Transverse colon (tissue), 4 donors: ENCODE measurements at regions not wholly inside any gene's neighbourhood (a gene's known extent, or its start where the extent isn't known, plus 50 kb on each side); places are given as distances from the start of the nearest gene placed in this dataset.

Experiments
- DNase-seq: peaks from one replicate; pipeline ENCODE4 v3.0.0-alpha.2; 2019
- H3K27ac ChIP-seq, 4 donors: fragments of 200-600 bp; sonication (generic); 2 replicates each; pipeline ENCODE4 v1.5.1; 2016 to 2018; ENCODE audit warnings: inconsistent platforms in 4 of 4
- H3K27me3 ChIP-seq: fragments of 200-600 bp; sonication (generic); 2 replicates; pipeline ENCODE4 v1.5.1; 2017; ENCODE audit warnings: inconsistent platforms
- H3K36me3 ChIP-seq, 4 donors: fragments of 200-600 bp; sonication (generic); 2 replicates each; pipeline ENCODE4 v1.5.1; 2017 to 2019; ENCODE audit warnings: inconsistent platforms in 4 of 4
- H3K4me1 ChIP-seq, 4 donors: fragments of 200-600 bp; sonication (generic); 2 replicates each; pipeline ENCODE4 v1.5.1; 2017 to 2020; ENCODE audit warnings: inconsistent platforms in 4 of 4
- H3K4me3 ChIP-seq, 4 donors: fragments of 200-600 bp; sonication (generic); 1 replicate in 1 of 4; 2 replicates in 3 of 4; pipeline versions ENCODE4 v1.5.1 to v1.6.1; 2017 to 2019; ENCODE audit warnings: inconsistent platforms in 4 of 4
- H3K9me3 ChIP-seq, 2 donors: fragments of 200-600 bp; sonication (generic); 2 replicates each; pipeline ENCODE4 v1.5.1; 2017 to 2019; ENCODE audit warnings: inconsistent platforms in 2 of 2
- CTCF ChIP-seq, 5 experiments: fragments of 200-600 bp in 3 of 5; fragments of 450-650 bp in 2 of 5; sonication (generic) in 3 of 5; IDR thresholded peaks; 1 replicate in 2 of 5; 2 replicates in 3 of 5; pipeline ENCODE4 v1.5.1; 2016 to 2017; ENCODE audit warnings: antibody characterized with exemption in 5 of 5, inconsistent platforms in 3 of 5, mild to moderate bottlenecking in 2 of 5, moderate library complexity in 1 of 5
- EP300 ChIP-seq: sonication (generic); formaldehyde crosslinking; IDR thresholded peaks from one replicate; pipeline ENCODE4 v1.6.1; 2017; ENCODE audit warnings: antibody characterized with exemption, low read depth
- POLR2A ChIP-seq: fragments of 450-650 bp; IDR thresholded peaks from one replicate; pipeline ENCODE4 v1.6.1; 2016; ENCODE audit warnings: antibody characterized with exemption, mild to moderate bottlenecking, moderate library complexity
- POLR2AphosphoS5 ChIP-seq, 3 donors: sonication (generic); formaldehyde crosslinking; IDR thresholded peaks; one replicate each; pipeline ENCODE4 v1.6.1; 2016; ENCODE audit warnings: antibody characterized with exemption in 3 of 3
- WGBS, 2 donors: methylation state at CpG; one replicate each; pipeline ENCODE4 v1.1.5; 2018; ENCODE audit warnings: low coverage in 1 of 2; 5-methylcytosine and 5-hydroxymethylcytosine counted together
- in situ Hi-C, 4 donors: fragments of 200-750 bp; cut with MboI; loops; one replicate each; pipeline versions ENCODE4 v1.15.0 to v1.15.1; 2017; ENCODE audit warnings: low sequenced_read_pairs in 3 of 4, low pct_ligation_motif_present in 1 of 4, low pct_unique_long_range_greater_than_20kb in 1 of 4
- intact Hi-C: fragments of 100-400 bp; cut with DNase I; formaldehyde crosslinking; loops from one replicate; pipeline ENCODE4 v1.15.1; 2023; ENCODE audit warnings: low total_unique reads

GRCh38 chr13:34555988-34556387 lies 386.1 kb upstream of the NBEA start:
- H3K9me3 ChIP-seq, result no peaks in the 10 kb centered on the region
- H3K27ac ChIP-seq, result no peak overlapping the region
- WGBS, 2 donors, result 78 to 84% methylated on average over 3 to 4 of the region's 4 CpGs
- DNase-seq, result no peak
- H3K4me3 ChIP-seq, result no peak overlapping the region
- H3K27me3 ChIP-seq, result no peaks in the 10 kb centered on the region
- no peaks in the 10 kb centered on the region for H3K4me1 ChIP-seq
- in situ Hi-C loops, result no loop called here
- intact Hi-C loops, result no loop called here
- TF ChIP-seq EP300 (no peak), POLR2A (no peak), POLR2AphosphoS5 (IDR thresholded peaks at IDR 0.05) (no peak), CTCF (IDR thresholded peaks at IDR 0.05) (no peak)
- H3K36me3 ChIP-seq, result no peaks in the 10 kb centered on the region

DNA sequence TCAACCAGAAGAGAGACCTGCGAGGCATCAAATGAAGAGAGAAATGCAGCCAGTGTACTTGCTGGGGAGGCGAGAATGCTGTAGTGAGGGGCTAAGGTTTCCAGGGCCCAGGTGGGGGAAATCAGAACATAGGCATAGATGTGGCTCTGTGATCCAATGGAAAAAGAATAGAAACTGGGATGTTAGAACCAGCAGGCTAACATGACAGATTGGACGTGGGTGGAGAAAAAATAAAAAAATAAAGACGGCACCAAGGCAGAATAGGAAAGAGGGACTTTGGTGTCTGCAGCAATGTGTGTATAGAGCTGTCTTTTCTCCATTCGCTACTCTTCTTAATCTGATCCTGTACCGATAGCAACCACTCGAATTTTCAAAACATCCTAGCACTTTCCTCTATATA lies 381.0 kb upstream of the NBEA start:
- no peak for TF ChIP-seq CTCF (IDR thresholded peaks at IDR 0.05)
- Histone ChIP-seq H3K4me3 (no peak overlapping the region), H3K4me1 (no peaks in the 10 kb centered on the region), H3K36me3 (no peaks in the 10 kb centered on the region), H3K9me3 (no peaks in the 10 kb centered on the region), H3K27ac (no peak overlapping the region), H3K27me3 (no peaks in the 10 kb centered on the region)
- DNase-seq, result no peak
- in situ Hi-C loops, result no loop called here
- intact Hi-C loops, result no loop called here
- WGBS, 2 donors, result 83 to 89% methylated on average over 7 of the region's 7 CpGs

- no peak for DNase-seq
- TF ChIP-seq POLR2A (no peak), CTCF (IDR thresholded peaks at IDR 0.05) (no peak), EP300 (no peak), POLR2AphosphoS5 (IDR thresholded peaks at IDR 0.05) (no peak)
- H3K4me1 ChIP-seq, result no peaks in the 10 kb centered on the region
- H3K27ac ChIP-seq, result no peak overlapping the region
- intact Hi-C loops (no loop called here), in situ Hi-C loops (no loop called here)
- H3K9me3 ChIP-seq, result no peaks in the 10 kb centered on the region
- WGBS, 2 donors, result 67 to 80% methylated on average over 6 to 7 of the region's 7 CpGs
- H3K36me3 ChIP-seq, result no peaks in the 10 kb centered on the region
- no peak overlapping the region for H3K4me3 ChIP-seq
- no peaks in the 10 kb centered on the region for H3K27me3 ChIP-seq
These were observed 374.5 kb upstream of the NBEA start for GRCh38 chr13:34567597-34567996.

DNA sequence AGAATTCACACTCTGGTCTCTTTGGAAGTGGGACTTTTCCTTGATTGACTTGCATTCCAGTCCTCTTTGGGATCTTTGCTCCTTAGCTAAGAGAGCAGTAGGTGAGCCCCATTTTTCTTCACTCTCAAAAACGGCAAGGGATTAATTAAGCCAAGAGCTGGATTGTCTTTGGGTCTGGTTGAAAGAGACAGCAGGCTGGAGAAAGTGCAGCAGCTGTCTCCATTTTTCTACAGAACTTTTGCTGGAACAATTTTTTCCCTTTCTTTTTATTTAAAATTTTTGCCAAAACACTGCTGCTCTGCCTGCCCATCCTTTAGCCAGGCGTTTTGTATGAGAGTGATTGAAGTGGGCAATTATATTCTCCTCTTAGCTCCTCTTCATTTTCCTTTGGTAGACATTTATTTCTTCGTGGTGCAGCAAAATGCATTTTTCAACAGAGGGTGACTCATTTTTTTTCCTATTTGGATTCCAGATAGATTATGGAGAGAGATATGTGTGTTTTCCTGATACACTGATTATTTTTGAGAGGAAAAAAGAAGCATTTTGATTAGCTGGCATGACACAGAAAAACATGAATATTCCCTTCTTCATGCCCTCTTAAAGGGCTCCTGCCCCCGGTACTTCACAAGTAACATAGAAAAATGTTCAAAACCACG lies 371.2 kb upstream of the NBEA start:
- 59 to 61% methylated on average over 4 to 5 of the region's 5 CpGs for WGBS, 2 donors
- intact Hi-C loops (no loop called here), in situ Hi-C loops (no loop called here)
- Histone ChIP-seq H3K36me3 (no peaks in the 10 kb centered on the region), H3K4me1 (no peaks in the 10 kb centered on the region), H3K27me3 (no peaks in the 10 kb centered on the region), H3K4me3 (no peak overlapping the region), H3K9me3 (no peaks in the 10 kb centered on the region), H3K27ac (no peak overlapping the region)
- TF ChIP-seq CTCF (IDR thresholded peaks at IDR 0.05) (no peak), POLR2A (no peak), EP300 (no peak), POLR2AphosphoS5 (IDR thresholded peaks at IDR 0.05) (no peak)
- DNase-seq, result no peak
